Stimulated activated CD4-positive, alpha-beta T cell treated with anti-CD3 and anti-CD28 coated beads, Interleukin-4, amount 100 ng/mL, for 1 hour (primary cell): ENCODE measurements at regions not wholly inside any gene's neighbourhood (a gene's known extent, or its start where the extent isn't known, plus 50 kb on each side); places are given as distances from the start of the nearest gene placed in this dataset.
"Not testable (repeated sequence)": the region's sequence is repeated elsewhere in the genome, so short reads cannot be mapped to it uniquely, and the experiment has no call there.

Experiments used
- DNase-seq: peaks from one replicate; pipeline ENCODE4 v3.0.0-alpha.2; 2020

GRCh38 chr2:11998218-11998617 is 251.8 kb downstream of the LPIN1 start:
- no peak for DNase-seq

GRCh38 chr2:11998626-11999378 is 252.4 kb downstream of the LPIN1 start:
- DNase-seq: no peak

- no peak for DNase-seq
Observed at GRCh38 chr2:12001621-12002020, 255.2 kb downstream of the LPIN1 start.

GRCh38 chr2:12002215-12002614 is 255.8 kb downstream of the LPIN1 start:
- DNase-seq: no peak

GRCh38 chr2:12004713-12005112 is 258.3 kb downstream of the LPIN1 start:
- DNase-seq: no peak

GRCh38 chr2:12005886-12006681 is 259.7 kb downstream of the LPIN1 start:
- peak; percentile 67 for DNase-seq

GRCh38 chr2:12006850-12007249 is 260.4 kb downstream of the LPIN1 start:
- no peak for DNase-seq

- DNase-seq: no peak
Observed at GRCh38 chr2:12007282-12007681, 260.9 kb downstream of the LPIN1 start.

- no peak for DNase-seq
Observed at GRCh38 chr2:12008425-12009061, 262.1 kb downstream of the LPIN1 start.

GRCh38 chr2:12009323-12009905 is 263.0 kb downstream of the LPIN1 start:
- no peak for DNase-seq

GRCh38 chr2:12010059-12010458 is 263.6 kb downstream of the LPIN1 start:
- DNase-seq: no peak

- no peak for DNase-seq
Observed at GRCh38 chr2:12010779-12011178, 264.3 kb downstream of the LPIN1 start.

- DNase-seq: no peak
Observed at GRCh38 chr2:12014088-12014960, 267.9 kb downstream of the LPIN1 start.

- DNase-seq: no peak
Observed at GRCh38 chr2:12017499-12018157, 271.2 kb downstream of the LPIN1 start.

GRCh38 chr2:12018726-12019125 is 272.3 kb downstream of the LPIN1 start:
- not testable (repeated sequence) for DNase-seq

GRCh38 chr2:12020833-12021469 is 274.5 kb downstream of the LPIN1 start:
- DNase-seq: no peak

GRCh38 chr2:12024197-12024907 is 277.9 kb downstream of the LPIN1 start:
- not testable (repeated sequence) for DNase-seq

GRCh38 chr2:12027136-12027535 is 280.7 kb downstream of the LPIN1 start:
- DNase-seq: no peak

GRCh38 chr2:12031866-12032265 is 285.4 kb downstream of the LPIN1 start:
- DNase-seq: no peak

GRCh38 chr2:12032398-12032797 is 286.0 kb downstream of the LPIN1 start:
- DNase-seq: no peak

GRCh38 chr2:12032975-12033374 is 286.5 kb downstream of the LPIN1 start:
- no peak for DNase-seq
